IPS-15b (cell line): ENCODE measurements at regions not wholly inside any gene's neighbourhood (a gene's known extent, or its start where the extent isn't known, plus 50 kb on each side); places are given as distances from the start of the nearest gene placed in this dataset.
"Not testable (repeated sequence)": the region's sequence is repeated elsewhere in the genome, so short reads cannot be mapped to it uniquely, and the experiment has no call there.

ENCODE experiments used
- H3K27me3 ChIP-seq: one replicate; pipeline ENCODE4 v1.6.1; 2013; ENCODE audit warnings: low read length; ENCODE audit not compliant: control insufficient read depth, insufficient read depth
- H3K36me3 ChIP-seq: one replicate; pipeline ENCODE4 v1.6.1; 2013; ENCODE audit warnings: low read length; ENCODE audit not compliant: control insufficient read depth, insufficient read depth
- H3K4me1 ChIP-seq: one replicate; pipeline ENCODE4 v1.6.1; 2013; ENCODE audit warnings: mild to moderate bottlenecking, low read length; ENCODE audit not compliant: control insufficient read depth, insufficient read depth
- H3K4me3 ChIP-seq: one replicate; pipeline ENCODE4 v1.5.1; 2013; ENCODE audit warnings: low read depth, low read length
- H3K9ac ChIP-seq: one replicate; pipeline ENCODE4 v1.6.1; 2013; ENCODE audit warnings: low read depth, mild to moderate bottlenecking, low read length
- H3K9me3 ChIP-seq: one replicate; pipeline ENCODE4 v1.6.1; 2013; ENCODE audit warnings: mild to moderate bottlenecking, low read length; ENCODE audit not compliant: control insufficient read depth, insufficient read depth

GRCh38 chr18:51337406-51337805 is 139.9 kb upstream of the MEX3C start:
- Histone ChIP-seq H3K9ac (no peak overlapping the region), H3K4me3 (no peak overlapping the region), H3K36me3 (no peaks in the 10 kb centered on the region), H3K27me3 (no peaks in the 10 kb centered on the region), H3K4me1 (no peaks in the 10 kb centered on the region), H3K9me3 (no peaks in the 10 kb centered on the region)

- no peaks in the 10 kb centered on the region for H3K4me1 ChIP-seq
- no peaks in the 10 kb centered on the region for H3K27me3 ChIP-seq
- no peak overlapping the region for H3K9ac ChIP-seq
- H3K4me3 ChIP-seq: no peak overlapping the region
- no peaks in the 10 kb centered on the region for H3K9me3 ChIP-seq
- no peaks in the 10 kb centered on the region for H3K36me3 ChIP-seq
These were observed 142.4 kb upstream of the MEX3C start for GRCh38 chr18:51339856-51340255.

- no peaks in the 10 kb centered on the region for H3K9me3 ChIP-seq
- no peak overlapping the region for H3K9ac ChIP-seq
- H3K36me3 ChIP-seq: no peaks in the 10 kb centered on the region
- H3K27me3 ChIP-seq: no peaks in the 10 kb centered on the region
- no peak overlapping the region for H3K4me3 ChIP-seq
- H3K4me1 ChIP-seq: no peaks in the 10 kb centered on the region
These were observed 142.9 kb upstream of the MEX3C start for GRCh38 chr18:51340332-51340731.

- Histone ChIP-seq H3K9me3 (no peaks in the 10 kb centered on the region), H3K27me3 (no peaks in the 10 kb centered on the region), H3K4me3 (no peak overlapping the region), H3K9ac (no peak overlapping the region), H3K36me3 (no peaks in the 10 kb centered on the region), H3K4me1 (no peaks in the 10 kb centered on the region)
These were observed 145.3 kb upstream of the MEX3C start for GRCh38 chr18:51342815-51343214.

GRCh38 chr18:51345848-51346391 is 148.4 kb upstream of the MEX3C start:
- H3K27me3 ChIP-seq: no peaks in the 10 kb centered on the region
- H3K9me3 ChIP-seq: no peaks in the 10 kb centered on the region

GRCh38 chr18:51346404-51346803 is 148.9 kb upstream of the MEX3C start:
- Histone ChIP-seq H3K9me3 (no peaks in the 10 kb centered on the region), H3K4me1 (peaks cover 5% of the 10 kb centered on the region), H3K4me3 (no peak overlapping the region)

More at GRCh38 chr18:51345848-51346391, 148.4 kb upstream of the MEX3C start:
- peaks cover 5% of the 10 kb centered on the region for H3K4me1 ChIP-seq
- no peak overlapping the region for H3K9ac ChIP-seq
- H3K36me3 ChIP-seq: no peaks in the 10 kb centered on the region
- no peak overlapping the region for H3K4me3 ChIP-seq

GRCh38 chr18:51350081-51350480 is 152.6 kb upstream of the MEX3C start:
- no peaks in the 10 kb centered on the region for H3K27me3 ChIP-seq
- H3K36me3 ChIP-seq: no peaks in the 10 kb centered on the region
- H3K9me3 ChIP-seq: no peaks in the 10 kb centered on the region
- H3K4me3 ChIP-seq: no peak overlapping the region
- no peak overlapping the region for H3K9ac ChIP-seq
- peaks cover 5% of the 10 kb centered on the region for H3K4me1 ChIP-seq

More at GRCh38 chr18:51346404-51346803, 148.9 kb upstream of the MEX3C start:
- Histone ChIP-seq H3K36me3 (no peaks in the 10 kb centered on the region), H3K9ac (no peak overlapping the region), H3K27me3 (no peaks in the 10 kb centered on the region)

- no peaks in the 10 kb centered on the region for H3K4me1 ChIP-seq
- H3K36me3 ChIP-seq: no peaks in the 10 kb centered on the region
- no peak overlapping the region for H3K4me3 ChIP-seq
- no peaks in the 10 kb centered on the region for H3K9me3 ChIP-seq
- no peaks in the 10 kb centered on the region for H3K27me3 ChIP-seq
- no peak overlapping the region for H3K9ac ChIP-seq
These were observed 158.4 kb upstream of the MEX3C start for GRCh38 chr18:51355841-51356240.

- not testable (repeated sequence) for H3K36me3 ChIP-seq, H3K27me3 ChIP-seq, H3K4me3 ChIP-seq, H3K9me3 ChIP-seq, H3K4me1 ChIP-seq, H3K9ac ChIP-seq
These were observed 162.8 kb upstream of the MEX3C start for GRCh38 chr18:51360301-51360700.

GRCh38 chr18:51361130-51361860 is 163.8 kb upstream of the MEX3C start:
- H3K4me3 ChIP-seq: no peak overlapping the region
- no peaks in the 10 kb centered on the region for H3K9me3 ChIP-seq
- no peaks in the 10 kb centered on the region for H3K36me3 ChIP-seq
- no peak overlapping the region for H3K9ac ChIP-seq
- H3K4me1 ChIP-seq: no peaks in the 10 kb centered on the region
- H3K27me3 ChIP-seq: no peaks in the 10 kb centered on the region

GRCh38 chr18:51363384-51363783 is 165.9 kb upstream of the MEX3C start:
- Histone ChIP-seq H3K4me1 (no peaks in the 10 kb centered on the region), H3K9ac (no peak overlapping the region), H3K27me3 (no peaks in the 10 kb centered on the region), H3K4me3 (no peak overlapping the region), H3K36me3 (no peaks in the 10 kb centered on the region), H3K9me3 (no peaks in the 10 kb centered on the region)

- H3K9me3 ChIP-seq: no peaks in the 10 kb centered on the region
- no peaks in the 10 kb centered on the region for H3K27me3 ChIP-seq
- no peaks in the 10 kb centered on the region for H3K4me1 ChIP-seq
These were observed 173.5 kb upstream of the MEX3C start for GRCh38 chr18:51370996-51371395.

More at GRCh38 chr18:51370996-51371395, 173.5 kb upstream of the MEX3C start:
- H3K4me3 ChIP-seq: no peak overlapping the region
- H3K9ac ChIP-seq: no peak overlapping the region
- no peaks in the 10 kb centered on the region for H3K36me3 ChIP-seq
